HAP-1 (cell line): ENCODE measurements at regions not wholly inside any gene's neighbourhood (a gene's known extent, or its start where the extent isn't known, plus 50 kb on each side); places are given as distances from the start of the nearest gene placed in this dataset.

Experiments
- DNase-seq, 2 experiments: peaks; one replicate each; pipeline ENCODE4 v3.0.0-alpha.2; 2016 to 2020; ENCODE audit warnings: low spot score in 2 of 2
- H3K27me3 ChIP-seq: fragments of 250-450 bp; sonication (Bioruptor Pico); 2 replicates; pipeline ENCODE4 v1.5.1; 2020; ENCODE audit warnings: low read depth, mild to moderate bottlenecking, moderate library complexity
- H3K36me3 ChIP-seq: fragments of 250-450 bp; sonication (Bioruptor Pico); replicated peaks from 2 replicates; pipeline ENCODE4 v1.5.1; 2020; ENCODE audit warnings: mild to moderate bottlenecking
- H3K4me1 ChIP-seq: fragments of 250-450 bp; sonication (Bioruptor Pico); 2 replicates; pipeline ENCODE4 v1.5.1; 2020; ENCODE audit warnings: mild to moderate bottlenecking
- H3K4me3 ChIP-seq: fragments of 250-450 bp; sonication (Bioruptor Pico); 2 replicates; pipeline ENCODE4 v1.5.1; 2020; ENCODE audit warnings: mild to moderate bottlenecking, moderate library complexity
- H3K9me3 ChIP-seq: fragments of 250-450 bp; sonication (Bioruptor Pico); 2 replicates; pipeline ENCODE4 v1.5.1; 2020; ENCODE audit warnings: mild to moderate bottlenecking, moderate library complexity
- in situ Hi-C: fragments of 300-500 bp; cut with MboI; formaldehyde crosslinking; loops from 3 replicates; pipeline ENCODE4 v1.14.3; 2020; ENCODE audit warnings: low sequenced_read_pairs, inconsistent platforms, mixed read lengths

GRCh38 chr6:159105716-159106115, 60.9 kb upstream of the TAGAP start:
- no peaks in the 10 kb centered on the region for H3K36me3 ChIP-seq
- no peak overlapping the region for H3K4me3 ChIP-seq
- in situ Hi-C loops, result loop anchor here (25.0 kb wide), 1 partner anchor 393 kb away; no protein-coding TSS in a partner anchor
- H3K27me3 ChIP-seq, result no peaks in the 10 kb centered on the region
- no peak for DNase-seq
- 0 out of 2 replicates have a peak, but pooled peaks cover 4% of the 10 kb centered on the region for H3K4me1 ChIP-seq
- no peaks in the 10 kb centered on the region for H3K9me3 ChIP-seq

- no peak overlapping the region for H3K4me3 ChIP-seq
- in situ Hi-C loops, result loop anchor here (25.0 kb wide), 1 partner anchor 393 kb away; no protein-coding TSS in a partner anchor
- 0 out of 2 replicates have a peak, but pooled peaks cover 4% of the 10 kb centered on the region for H3K4me1 ChIP-seq
- H3K27me3 ChIP-seq, result no peaks in the 10 kb centered on the region
- DNase-seq, result no peak
- no peaks in the 10 kb centered on the region for H3K36me3 ChIP-seq
- H3K9me3 ChIP-seq, result no peaks in the 10 kb centered on the region
Observed at GRCh38 chr6:159104931-159105330, 60.1 kb upstream of the TAGAP start.

- no peaks in the 10 kb centered on the region for H3K9me3 ChIP-seq
- peak; percentile 55 to 77 for DNase-seq
- no peak overlapping the region for H3K4me3 ChIP-seq
- H3K4me1 ChIP-seq, result 0 out of 2 replicates have a peak, but pooled peaks cover 4% of the 10 kb centered on the region
- no peaks in the 10 kb centered on the region for H3K27me3 ChIP-seq
- no peaks in the 10 kb centered on the region for H3K36me3 ChIP-seq
- in situ Hi-C loops, result loop anchor here (25.0 kb wide), 1 partner anchor 392 kb away; no protein-coding TSS in a partner anchor
Observed at GRCh38 chr6:159104163-159104925, 59.6 kb upstream of the TAGAP start.

GRCh38 chr6:159103396-159104162, 58.8 kb upstream of the TAGAP start:
- no peak overlapping the region for H3K4me3 ChIP-seq
- no peaks in the 10 kb centered on the region for H3K36me3 ChIP-seq
- in situ Hi-C loops, result loop anchor here (25.0 kb wide), 1 partner anchor 391 kb away; no protein-coding TSS in a partner anchor
- H3K4me1 ChIP-seq, result 0 out of 2 replicates have a peak, but pooled peaks cover 4% of the 10 kb centered on the region
- H3K9me3 ChIP-seq, result no peaks in the 10 kb centered on the region
- H3K27me3 ChIP-seq, result no peaks in the 10 kb centered on the region
- DNase-seq, result no peak

GRCh38 chr6:159102373-159103160, 57.8 kb upstream of the TAGAP start:
- H3K9me3 ChIP-seq, result no peaks in the 10 kb centered on the region
- H3K36me3 ChIP-seq, result no peaks in the 10 kb centered on the region
- 0 out of 2 replicates have a peak, but pooled peaks cover 4% of the 10 kb centered on the region for H3K4me1 ChIP-seq
- no peaks in the 10 kb centered on the region for H3K27me3 ChIP-seq
- H3K4me3 ChIP-seq, result no peak overlapping the region
- in situ Hi-C loops, result loop anchor here (25.0 kb wide), 1 partner anchor 390 kb away; no protein-coding TSS in a partner anchor
- DNase-seq, result no peak

GRCh38 chr6:159101656-159102055, 56.9 kb upstream of the TAGAP start:
- H3K27me3 ChIP-seq, result no peaks in the 10 kb centered on the region
- in situ Hi-C loops, result loop anchor here (25.0 kb wide), 1 partner anchor 389 kb away; no protein-coding TSS in a partner anchor
- H3K4me1 ChIP-seq, result no peaks in the 10 kb centered on the region
- no peaks in the 10 kb centered on the region for H3K36me3 ChIP-seq
- H3K9me3 ChIP-seq, result no peaks in the 10 kb centered on the region
- DNase-seq, result no peak
- no peak overlapping the region for H3K4me3 ChIP-seq

- Histone ChIP-seq H3K4me3 (no peak overlapping the region), H3K27me3 (no peaks in the 10 kb centered on the region), H3K36me3 (no peaks in the 10 kb centered on the region), H3K9me3 (no peaks in the 10 kb centered on the region), H3K4me1 (no peaks in the 10 kb centered on the region)
- in situ Hi-C loops, result loop anchor here (25.0 kb wide), 1 partner anchor 388 kb away; no protein-coding TSS in a partner anchor
- no peak for DNase-seq
Observed at GRCh38 chr6:159100395-159101182, 55.8 kb upstream of the TAGAP start.

- in situ Hi-C loops, result loop anchor here (25.0 kb wide), 1 partner anchor 388 kb away; no protein-coding TSS in a partner anchor
- Histone ChIP-seq H3K4me3 (no peak overlapping the region), H3K27me3 (no peaks in the 10 kb centered on the region), H3K36me3 (no peaks in the 10 kb centered on the region), H3K9me3 (no peaks in the 10 kb centered on the region), H3K4me1 (no peaks in the 10 kb centered on the region)
- no peak for DNase-seq
Observed at GRCh38 chr6:159099961-159100360, 55.2 kb upstream of the TAGAP start.

GRCh38 chr6:159099276-159099675, 54.5 kb upstream of the TAGAP start:
- H3K27me3 ChIP-seq, result no peaks in the 10 kb centered on the region
- no peaks in the 10 kb centered on the region for H3K9me3 ChIP-seq
- no peak for DNase-seq
- in situ Hi-C loops, result no loop called here
- H3K4me3 ChIP-seq, result no peak overlapping the region
- H3K36me3 ChIP-seq, result no peaks in the 10 kb centered on the region
- no peaks in the 10 kb centered on the region for H3K4me1 ChIP-seq

- H3K27me3 ChIP-seq, result no peaks in the 10 kb centered on the region
- H3K4me3 ChIP-seq, result no peak overlapping the region
- no peak for DNase-seq
- H3K9me3 ChIP-seq, result no peaks in the 10 kb centered on the region
- no peaks in the 10 kb centered on the region for H3K4me1 ChIP-seq
- in situ Hi-C loops, result no loop called here
- H3K36me3 ChIP-seq, result no peaks in the 10 kb centered on the region
Observed at GRCh38 chr6:159098636-159099106, 53.9 kb upstream of the TAGAP start.

GRCh38 chr6:159097256-159097655, 52.5 kb upstream of the TAGAP start:
- H3K9me3 ChIP-seq, result no peaks in the 10 kb centered on the region
- H3K4me3 ChIP-seq, result no peak overlapping the region
- in situ Hi-C loops, result no loop called here
- H3K4me1 ChIP-seq, result no peaks in the 10 kb centered on the region
- no peak for DNase-seq
- no peaks in the 10 kb centered on the region for H3K36me3 ChIP-seq
- no peaks in the 10 kb centered on the region for H3K27me3 ChIP-seq

GRCh38 chr6:159095616-159096015, 50.8 kb upstream of the TAGAP start:
- H3K4me3 ChIP-seq, result no peak overlapping the region
- in situ Hi-C loops, result no loop called here
- H3K36me3 ChIP-seq, result no peaks in the 10 kb centered on the region
- no peaks in the 10 kb centered on the region for H3K9me3 ChIP-seq
- no peaks in the 10 kb centered on the region for H3K27me3 ChIP-seq
- DNase-seq, result no peak
- no peaks in the 10 kb centered on the region for H3K4me1 ChIP-seq
